ENCODE measurements at regions not wholly inside any gene's neighbourhood (a gene's known extent, or its start where the extent isn't known, plus 50 kb on each side); places are given as distances from the start of the nearest gene placed in this dataset.
"Not testable (repeated sequence)": the region's sequence is repeated elsewhere in the genome, so short reads cannot be mapped to it uniquely, and the experiment has no call there.

DNA sequence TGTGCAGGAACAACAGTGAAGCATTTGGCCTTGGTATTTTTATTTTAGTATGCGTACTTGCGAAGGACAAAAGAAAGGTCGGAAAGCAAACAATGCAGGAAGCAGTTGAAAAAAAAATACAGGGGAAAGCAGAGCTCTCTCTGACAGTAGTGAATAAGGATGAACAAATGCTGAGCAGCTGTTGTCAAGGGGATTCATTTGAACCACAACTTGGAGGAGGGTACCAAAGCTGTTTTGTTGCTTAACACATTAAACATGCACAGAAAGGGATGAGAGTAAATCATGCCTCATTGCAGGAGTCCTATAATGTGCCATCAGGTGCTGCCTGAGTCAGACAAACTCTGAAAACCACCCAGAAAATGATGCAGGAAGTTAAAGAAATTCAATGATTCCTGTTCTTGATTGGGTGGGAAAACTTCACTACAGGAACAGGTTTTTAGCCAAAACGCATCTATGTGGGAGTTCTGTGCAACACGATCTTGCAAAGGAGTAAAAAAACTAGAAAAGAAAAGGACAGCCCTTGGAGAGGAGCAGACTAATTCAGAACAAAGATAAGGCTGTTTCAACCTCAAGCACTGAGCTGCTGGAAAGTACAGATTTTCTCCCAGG lies 2113.5 kb downstream of the LRRC4C start:
- intact Hi-C loops (cut with DNase I; ENCODE audit: low total_unique reads), result no loop called here
- WGBS, 5 donors, result 43 to 60% (median 46%) methylated on average over 5 of the region's 5 CpGs
- no peak for DNase-seq

DNA sequence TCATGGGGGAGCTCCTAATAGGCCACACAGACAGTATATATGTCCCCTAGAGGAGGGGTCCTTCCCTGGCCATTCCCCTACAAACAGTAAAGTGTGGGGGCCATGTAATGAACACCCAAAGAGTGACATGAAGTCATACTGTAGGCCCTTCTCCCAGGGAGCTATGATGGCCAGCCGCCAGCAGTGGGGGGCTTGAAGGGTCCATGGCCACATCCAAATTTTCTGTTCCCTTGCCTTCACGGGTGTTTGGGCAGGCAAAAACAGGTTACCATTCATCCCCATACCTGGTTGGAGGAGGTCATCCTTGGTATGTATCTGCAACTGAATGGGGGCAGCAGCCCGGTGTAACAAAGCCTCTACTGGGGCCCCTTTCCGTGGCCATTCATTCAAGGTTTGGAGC lies 2118.0 kb downstream of the LRRC4C start:
- intact Hi-C loops (cut with DNase I; ENCODE audit: low total_unique reads), result no loop called here
- WGBS, 5 donors, result 90 to 100% (median 96%) methylated on average over 4 of the region's 4 CpGs
- Histone ChIP-seq H3K4me1 (no peaks in the 10 kb centered on the region), H3K9me3 (peaks cover 0 to 9% (median 3%) of the 10 kb centered on the region in 4 donors), H3K4me3 (no peak overlapping the region), H3K36me3 (no peaks in the 10 kb centered on the region), H3K27me3 (no peaks in the 10 kb centered on the region), H3K27ac (no peak overlapping the region)
- TF ChIP-seq, protein P1, sequence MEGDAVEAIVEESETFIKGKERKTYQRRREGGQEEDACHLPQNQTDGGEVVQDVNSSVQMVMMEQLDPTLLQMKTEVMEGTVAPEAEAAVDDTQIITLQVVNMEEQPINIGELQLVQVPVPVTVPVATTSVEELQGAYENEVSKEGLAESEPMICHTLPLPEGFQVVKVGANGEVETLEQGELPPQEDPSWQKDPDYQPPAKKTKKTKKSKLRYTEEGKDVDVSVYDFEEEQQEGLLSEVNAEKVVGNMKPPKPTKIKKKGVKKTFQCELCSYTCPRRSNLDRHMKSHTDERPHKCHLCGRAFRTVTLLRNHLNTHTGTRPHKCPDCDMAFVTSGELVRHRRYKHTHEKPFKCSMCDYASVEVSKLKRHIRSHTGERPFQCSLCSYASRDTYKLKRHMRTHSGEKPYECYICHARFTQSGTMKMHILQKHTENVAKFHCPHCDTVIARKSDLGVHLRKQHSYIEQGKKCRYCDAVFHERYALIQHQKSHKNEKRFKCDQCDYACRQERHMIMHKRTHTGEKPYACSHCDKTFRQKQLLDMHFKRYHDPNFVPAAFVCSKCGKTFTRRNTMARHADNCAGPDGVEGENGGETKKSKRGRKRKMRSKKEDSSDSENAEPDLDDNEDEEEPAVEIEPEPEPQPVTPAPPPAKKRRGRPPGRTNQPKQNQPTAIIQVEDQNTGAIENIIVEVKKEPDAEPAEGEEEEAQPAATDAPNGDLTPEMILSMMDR (IDR thresholded peaks at IDR 0.05), result no peak
- TF ChIP-seq POLR2AphosphoS5 (IDR thresholded peaks at IDR 0.05), result no peak
- no peak for TF ChIP-seq POLR2A (IDR thresholded peaks at IDR 0.05)
- no peak for TF ChIP-seq EP300 (IDR thresholded peaks at IDR 0.05)
- no peak for DNase-seq

More for the DNA sequence above, 2113.5 kb downstream of the LRRC4C start:
- H3K27ac ChIP-seq, result no peak overlapping the region
- no peaks in the 10 kb centered on the region for H3K36me3 ChIP-seq
- no peak overlapping the region for H3K4me3 ChIP-seq
- no peaks in the 10 kb centered on the region for H3K9me3 ChIP-seq
- H3K4me1 ChIP-seq, result no peaks in the 10 kb centered on the region
- TF ChIP-seq POLR2AphosphoS5 (IDR thresholded peaks at IDR 0.05) (no peak), POLR2A (IDR thresholded peaks at IDR 0.05) (no peak)
- TF ChIP-seq, protein P1 (IDR thresholded peaks at IDR 0.05), result no peak
- H3K27me3 ChIP-seq, result no peaks in the 10 kb centered on the region

DNA sequence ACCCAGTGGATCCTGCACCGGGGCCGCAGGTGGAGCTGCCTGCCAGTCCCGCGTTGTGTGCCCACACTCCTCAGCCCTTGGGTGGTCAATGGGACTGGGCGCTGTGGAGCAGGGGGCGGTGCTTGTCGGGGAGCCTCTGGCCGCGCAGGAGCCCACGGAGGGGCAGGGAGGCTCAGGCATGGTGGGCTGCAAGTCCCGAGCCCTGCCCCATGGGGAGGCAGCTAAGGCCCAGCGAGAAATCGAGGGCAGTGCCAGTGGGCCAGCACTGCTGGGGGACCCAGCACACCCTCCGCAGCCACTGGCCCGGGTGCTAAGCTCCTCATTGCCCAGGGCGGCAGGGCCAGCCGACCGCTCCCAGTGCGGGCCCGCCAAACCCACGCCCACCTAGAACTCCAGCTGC lies 2126.4 kb downstream of the LRRC4C start:
- H3K27me3 ChIP-seq; H3K27ac ChIP-seq; H3K36me3 ChIP-seq; H3K4me1 ChIP-seq; intact Hi-C loops (cut with DNase I; ENCODE audit: low total_unique reads); DNase-seq; H3K4me3 ChIP-seq; H3K9me3 ChIP-seq: not testable (repeated sequence)
- WGBS, 5 donors, result 76 to 88% (median 82%) methylated on average over 13 to 21 of the region's 21 CpGs

DNA sequence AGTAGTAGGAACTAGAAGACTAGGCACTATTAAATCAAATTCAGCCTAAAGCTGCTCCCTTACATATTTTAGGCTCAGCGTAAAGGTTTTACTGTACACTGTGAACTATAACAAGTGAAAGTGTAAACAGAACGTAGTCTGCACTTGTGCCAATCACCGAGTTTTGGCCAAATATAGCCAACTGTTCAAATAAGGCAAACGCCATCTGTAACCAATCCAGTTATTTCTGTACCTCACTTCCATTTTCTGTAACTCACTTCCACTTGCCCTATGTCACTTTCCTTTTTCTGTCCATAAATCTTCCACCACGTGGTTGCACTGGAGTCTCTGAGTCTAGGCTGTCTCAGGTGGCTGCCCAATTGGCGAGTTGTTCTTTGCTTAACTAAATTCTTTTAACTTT lies 2132.2 kb downstream of the LRRC4C start:
- Histone ChIP-seq H3K9me3 (no peaks in the 10 kb centered on the region), H3K27ac (peak overlapping the region in 1 of 5 donors; percentile 38), H3K4me3 (peak overlapping the region in 3 of 4 donors; percentile 4 to 17 (median 8)), H3K36me3 (no peaks in the 10 kb centered on the region), H3K27me3 (no peaks in the 10 kb centered on the region), H3K4me1 (peaks cover 0 to 13% (median 0%) of the 10 kb centered on the region in 4 donors)
- 18 to 36% (median 27%) methylated on average over 6 of the region's 6 CpGs for WGBS, 5 donors
- intact Hi-C loops (cut with DNase I; ENCODE audit: low total_unique reads), result no loop called here
- TF ChIP-seq, protein P1 (IDR thresholded peaks at IDR 0.05), result no peak
- no peak for TF ChIP-seq POLR2A (IDR thresholded peaks at IDR 0.05)
- TF ChIP-seq POLR2AphosphoS5 (IDR thresholded peaks at IDR 0.05), result no peak
- TF ChIP-seq EP300 (IDR thresholded peaks at IDR 0.05), result no peak
- DNase-seq, result peak in 1 of 2 donors; percentile 48

DNA sequence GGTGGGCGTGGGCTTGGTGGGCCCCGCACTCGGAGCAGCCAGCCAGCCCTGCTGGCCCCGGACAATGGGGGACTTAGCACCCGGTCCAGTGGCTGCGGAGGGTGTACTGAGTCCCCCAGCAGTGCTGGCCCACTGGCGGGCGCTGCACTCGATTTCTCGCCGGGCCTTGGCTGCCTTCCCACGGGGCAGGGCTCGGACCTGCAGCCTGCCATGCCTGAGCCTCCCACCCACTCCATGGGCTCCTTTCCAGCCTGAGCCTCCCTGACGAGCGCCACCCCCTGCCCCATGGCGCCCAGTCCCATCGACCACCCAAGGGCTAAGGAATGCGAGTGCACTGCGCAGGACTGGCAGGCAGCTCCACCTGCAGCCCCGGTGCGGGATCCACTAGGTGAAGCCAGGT lies 2147.6 kb downstream of the LRRC4C start:
- intact Hi-C loops (cut with DNase I; ENCODE audit: low total_unique reads); H3K36me3 ChIP-seq; H3K27me3 ChIP-seq; H3K9me3 ChIP-seq; H3K4me1 ChIP-seq; H3K27ac ChIP-seq; DNase-seq; H3K4me3 ChIP-seq: not testable (repeated sequence)
- WGBS, 5 donors, result 95 to 98% (median 97%) methylated on average over 14 to 21 of the region's 21 CpGs

Data from stomach (tissue), 8 donors.